Tibial nerve (tissue), 3 donors: ENCODE measurements at regions not wholly inside any gene's neighbourhood (a gene's known extent, or its start where the extent isn't known, plus 50 kb on each side); places are given as distances from the start of the nearest gene placed in this dataset.

ENCODE experiments used
- CTCF ChIP-seq, 5 experiments: fragments of 200-600 bp in 3 of 5; fragments of 450-650 bp in 2 of 5; sonication (generic) in 3 of 5; IDR thresholded peaks; one replicate each; pipeline ENCODE4 v1.5.1; 2016 to 2019; ENCODE audit warnings: antibody characterized with exemption in 5 of 5, mild to moderate bottlenecking in 3 of 5, moderate library complexity in 2 of 5
- POLR2A ChIP-seq, 2 donors: fragments of 450-650 bp; IDR thresholded peaks; one replicate each; pipeline ENCODE4 v1.6.1; 2017; ENCODE audit warnings: antibody characterized with exemption in 2 of 2, mild to moderate bottlenecking in 2 of 2, moderate library complexity in 2 of 2

- no peak for TF ChIP-seq CTCF (IDR thresholded peaks at IDR 0.05)
- TF ChIP-seq POLR2A (IDR thresholded peaks at IDR 0.05), result no peak
Measured at GRCh38 chr10:29751240-29751639, 116.5 kb upstream of the SVIL start.
